ENCODE measurements at regions not wholly inside any gene's neighbourhood (a gene's known extent, or its start where the extent isn't known, plus 50 kb on each side); places are given as distances from the start of the nearest gene placed in this dataset.

GRCh38 chr11:20258376-20258895 is 98.2 kb upstream of the DBX1 start:
- no peak for TF ChIP-seq EP300 (IDR thresholded peaks at IDR 0.05)
- no peak for TF ChIP-seq CTCF (IDR thresholded peaks at IDR 0.05)
- no peak for TF ChIP-seq POLR2AphosphoS5 (IDR thresholded peaks at IDR 0.05)
